ENCODE measurements at regions not wholly inside any gene's neighbourhood (a gene's known extent, or its start where the extent isn't known, plus 50 kb on each side); places are given as distances from the start of the nearest gene placed in this dataset.
A peak's percentile ranks its signal among the peaks of the same experiment; 100 is the strongest.
"Not testable (repeated sequence)": the region's sequence is repeated elsewhere in the genome, so short reads cannot be mapped to it uniquely, and the experiment has no call there.

- 37% methylated on average over 5 of the region's 5 CpGs for WGBS (ENCODE audit: insufficient coverage, low coverage, low lambda C conversion rate, missing lambda C conversion rate)
- no peaks in the 10 kb centered on the region for H3K27me3 ChIP-seq
- no peak overlapping the region for H3K27ac ChIP-seq
- no peak for ATAC-seq
- DNase-seq = no peak
- no peak overlapping the region for H3K4me3 ChIP-seq
- H3K9me3 ChIP-seq = no peaks in the 10 kb centered on the region
- intact Hi-C loops (cut with DNase I) = no loop called here
- no peaks in the 10 kb centered on the region for H3K4me1 ChIP-seq
- no peak for TF ChIP-seq CTCF (IDR thresholded peaks at IDR 0.05)
- no peak for TF ChIP-seq POLR2A (IDR thresholded peaks at IDR 0.05)
- no peaks in the 10 kb centered on the region for H3K36me3 ChIP-seq
Observed at GRCh38 chr22:16699326-16699725, 106.7 kb upstream of the CCT8L2 start.

- intact Hi-C loops (cut with DNase I); H3K27me3 ChIP-seq; H3K36me3 ChIP-seq; H3K4me1 ChIP-seq; H3K27ac ChIP-seq; H3K4me3 ChIP-seq; ATAC-seq; DNase-seq; H3K9me3 ChIP-seq: not testable (repeated sequence)
- 72% methylated on average over 4 of the region's 32 CpGs for WGBS (ENCODE audit: insufficient coverage, low coverage, low lambda C conversion rate, missing lambda C conversion rate)
Observed at GRCh38 chr22:16697492-16698044, 105.0 kb upstream of the CCT8L2 start.

GRCh38 chr22:16696900-16697299 lies 104.3 kb upstream of the CCT8L2 start:
- intact Hi-C loops (cut with DNase I); DNase-seq; H3K36me3 ChIP-seq; H3K9me3 ChIP-seq; H3K4me3 ChIP-seq; H3K27me3 ChIP-seq; H3K4me1 ChIP-seq; H3K27ac ChIP-seq: not testable (repeated sequence)
- no CpG with 5 or more reads among the region's 12 CpGs for WGBS (ENCODE audit: insufficient coverage, low coverage, low lambda C conversion rate, missing lambda C conversion rate)
- peak in 1 of 4 donors; percentile 30 for ATAC-seq

- ATAC-seq (no peak), DNase-seq (no peak)
- Histone ChIP-seq H3K27ac (no peak overlapping the region), H3K9me3 (no peaks in the 10 kb centered on the region), H3K27me3 (no peaks in the 10 kb centered on the region), H3K36me3 (no peaks in the 10 kb centered on the region), H3K4me1 (no peaks in the 10 kb centered on the region), H3K4me3 (no peak overlapping the region)
- 8% methylated on average over 4 of the region's 7 CpGs for WGBS (ENCODE audit: insufficient coverage, low coverage, low lambda C conversion rate, missing lambda C conversion rate)
- TF ChIP-seq CTCF (IDR thresholded peaks at IDR 0.05) = no peak
- TF ChIP-seq POLR2A (IDR thresholded peaks at IDR 0.05) = no peak
- intact Hi-C loops (cut with DNase I) = no loop called here
Observed at GRCh38 chr22:16695261-16695660, 102.7 kb upstream of the CCT8L2 start.

DNA sequence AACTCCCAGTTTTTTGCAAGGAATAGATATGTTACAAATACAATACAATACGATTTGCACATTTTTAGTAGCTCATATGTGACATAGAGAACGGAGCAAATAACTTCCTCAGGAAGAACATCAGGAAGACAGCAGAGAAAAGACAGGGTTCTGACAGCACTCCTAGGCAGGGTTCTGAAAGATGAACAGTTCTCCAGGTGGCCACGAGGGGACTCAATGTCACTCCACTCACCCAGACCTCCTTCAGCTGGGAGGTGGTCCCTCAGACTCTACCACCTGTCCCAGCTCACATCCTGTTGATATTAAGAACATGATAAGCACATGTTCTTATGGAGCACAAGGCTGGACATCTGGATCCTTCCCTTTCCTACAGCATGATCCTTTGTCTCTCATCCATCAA lies 101.1 kb upstream of the CCT8L2 start:
- H3K9me3 ChIP-seq; H3K4me3 ChIP-seq; intact Hi-C loops (cut with DNase I); H3K27me3 ChIP-seq; H3K4me1 ChIP-seq; H3K27ac ChIP-seq; ATAC-seq; DNase-seq; H3K36me3 ChIP-seq: not testable (repeated sequence)
- 23% methylated on average over 3 of the region's 3 CpGs for WGBS (ENCODE audit: insufficient coverage, low coverage, low lambda C conversion rate, missing lambda C conversion rate)

DNA sequence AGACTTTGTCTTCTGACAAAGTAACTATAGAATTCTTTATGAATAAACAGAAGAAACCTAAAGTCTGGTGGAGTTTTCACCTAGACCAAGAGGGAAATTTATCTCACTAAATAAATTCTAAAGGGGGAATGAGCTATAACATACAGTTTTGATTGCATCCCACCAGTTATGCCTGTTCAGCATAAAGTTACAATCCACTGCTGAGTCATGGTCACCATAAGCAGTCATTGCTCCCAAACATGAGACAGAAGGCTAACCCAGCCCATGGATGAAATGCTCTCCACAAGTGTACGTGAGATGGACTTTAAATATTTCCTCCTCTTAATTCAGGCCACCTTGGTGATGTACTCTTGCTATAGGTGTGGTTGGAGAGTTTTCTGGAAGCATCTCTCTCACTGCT lies 96.7 kb upstream of the CCT8L2 start:
- H3K9me3 ChIP-seq; H3K36me3 ChIP-seq; H3K4me3 ChIP-seq; DNase-seq; H3K4me1 ChIP-seq; H3K27me3 ChIP-seq; intact Hi-C loops (cut with DNase I); H3K27ac ChIP-seq; ATAC-seq: not testable (repeated sequence)
- 25% methylated on average over 1 of the region's 1 CpG for WGBS (ENCODE audit: insufficient coverage, low coverage, low lambda C conversion rate, missing lambda C conversion rate)

- DNase-seq; H3K4me1 ChIP-seq; intact Hi-C loops (cut with DNase I): not testable (repeated sequence)
Observed at GRCh38 chr22:16681290-16681689, 88.7 kb upstream of the CCT8L2 start.

DNA sequence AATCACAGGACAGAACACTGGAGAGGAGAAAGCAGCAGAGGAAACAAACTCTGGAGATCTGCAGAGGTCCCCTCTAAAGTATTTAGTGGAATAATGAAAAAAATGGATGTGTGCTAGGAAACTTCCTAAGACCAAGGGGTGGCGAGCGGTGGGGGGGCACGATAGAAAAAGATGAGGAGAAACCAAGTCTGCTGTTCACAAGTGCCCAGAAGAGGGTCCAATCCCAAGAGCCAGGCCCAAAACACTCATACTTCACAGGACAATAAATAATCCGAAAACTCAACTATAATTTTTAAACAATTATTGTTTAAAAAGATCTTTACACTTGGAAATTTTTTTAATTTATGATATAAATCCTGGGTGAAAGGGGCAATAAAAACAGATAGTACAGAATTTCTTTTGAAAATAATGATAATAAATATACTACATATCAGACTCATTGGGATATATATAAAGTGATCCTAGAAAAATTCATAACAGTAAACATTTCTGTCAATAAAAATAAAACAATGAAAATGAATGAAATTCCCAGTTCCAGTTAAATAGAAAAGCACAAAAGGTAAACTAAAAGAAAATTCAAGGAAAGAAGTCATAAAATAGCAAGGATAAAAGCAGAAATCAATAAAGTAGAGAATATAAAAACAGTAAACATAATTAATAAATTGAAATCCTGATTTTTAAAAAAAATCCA lies 87.7 kb upstream of the CCT8L2 start:
- DNase-seq, ATAC-seq: not testable (repeated sequence)

More at GRCh38 chr22:16681290-16681689, 88.7 kb upstream of the CCT8L2 start:
- not testable (repeated sequence) for H3K36me3 ChIP-seq, H3K27me3 ChIP-seq, H3K27ac ChIP-seq, H3K4me3 ChIP-seq, ATAC-seq, H3K9me3 ChIP-seq
- WGBS (ENCODE audit: insufficient coverage, low coverage, low lambda C conversion rate, missing lambda C conversion rate) = 69% methylated on average over 1 of the region's 1 CpG

GRCh38 chr22:16679191-16679834 lies 86.7 kb upstream of the CCT8L2 start:
- H3K27me3 ChIP-seq; H3K4me3 ChIP-seq; intact Hi-C loops (cut with DNase I); ATAC-seq; H3K9me3 ChIP-seq; DNase-seq; H3K27ac ChIP-seq; H3K4me1 ChIP-seq; H3K36me3 ChIP-seq: not testable (repeated sequence)
- 53% methylated on average over 5 of the region's 5 CpGs for WGBS (ENCODE audit: insufficient coverage, low coverage, low lambda C conversion rate, missing lambda C conversion rate)

More for the DNA sequence above, 87.7 kb upstream of the CCT8L2 start:
- H3K36me3 ChIP-seq; H3K4me1 ChIP-seq; intact Hi-C loops (cut with DNase I); H3K27ac ChIP-seq; H3K4me3 ChIP-seq; H3K27me3 ChIP-seq; H3K9me3 ChIP-seq: not testable (repeated sequence)
- WGBS (ENCODE audit: insufficient coverage, low coverage, low lambda C conversion rate, missing lambda C conversion rate) = 31% methylated on average over 4 of the region's 4 CpGs

Measured in right lobe of liver (tissue), 6 donors.